ENCODE measurements at regions not wholly inside any gene's neighbourhood (a gene's known extent, or its start where the extent isn't known, plus 50 kb on each side); places are given as distances from the start of the nearest gene placed in this dataset.

GRCh38 chr13:70842062-70842644 is 733.9 kb upstream of the KLHL1 start:
- no peak overlapping the region for H3K4me3 ChIP-seq (ENCODE audit: low read length)
- H3K9me3 ChIP-seq (ENCODE audit: control insufficient read depth, low read length): no peaks in the 10 kb centered on the region
- H3K4me1 ChIP-seq (ENCODE audit: control insufficient read depth, insufficient read depth, low read length): no peaks in the 10 kb centered on the region
- no peak overlapping the region for H3K27ac ChIP-seq (ENCODE audit: low read length)
- H3K27me3 ChIP-seq (ENCODE audit: control insufficient read depth, insufficient read depth): no peaks in the 10 kb centered on the region
- intact Hi-C loops (cut with DNase I): no loop called here
- ATAC-seq (no peak), DNase-seq (no peak)
- 88% methylated on average over 5 of the region's 5 CpGs for WGBS

GRCh38 chr13:70841240-70842061 is 733.2 kb upstream of the KLHL1 start:
- no peaks in the 10 kb centered on the region for H3K4me1 ChIP-seq (ENCODE audit: control insufficient read depth, insufficient read depth, low read length)
- intact Hi-C loops (cut with DNase I): no loop called here
- ATAC-seq (no peak), DNase-seq (no peak)
- WGBS: 80% methylated on average over 12 of the region's 12 CpGs
- H3K27me3 ChIP-seq (ENCODE audit: control insufficient read depth, insufficient read depth): no peaks in the 10 kb centered on the region
- H3K9me3 ChIP-seq (ENCODE audit: control insufficient read depth, low read length): no peaks in the 10 kb centered on the region
- H3K27ac ChIP-seq (ENCODE audit: low read length): no peak overlapping the region
- no peak overlapping the region for H3K4me3 ChIP-seq (ENCODE audit: low read length)

- 93% methylated on average over 1 of the region's 1 CpG for WGBS
- ATAC-seq: no peak
- Histone ChIP-seq H3K9me3 (ENCODE audit: control insufficient read depth, low read length) (no peaks in the 10 kb centered on the region), H3K27ac (ENCODE audit: low read length) (no peak overlapping the region), H3K27me3 (ENCODE audit: control insufficient read depth, insufficient read depth) (no peaks in the 10 kb centered on the region), H3K4me1 (ENCODE audit: control insufficient read depth, insufficient read depth, low read length) (no peaks in the 10 kb centered on the region), H3K4me3 (ENCODE audit: low read length) (no peak overlapping the region)
- no peak for DNase-seq
- intact Hi-C loops (cut with DNase I): no loop called here
These were observed 727.1 kb upstream of the KLHL1 start for GRCh38 chr13:70835371-70835770.

- no peaks in the 10 kb centered on the region for H3K4me1 ChIP-seq (ENCODE audit: control insufficient read depth, insufficient read depth, low read length)
- 66% methylated on average over 4 of the region's 4 CpGs for WGBS
- intact Hi-C loops (cut with DNase I): no loop called here
- no peak overlapping the region for H3K27ac ChIP-seq (ENCODE audit: low read length)
- no peak overlapping the region for H3K4me3 ChIP-seq (ENCODE audit: low read length)
- no peak for ATAC-seq
- H3K9me3 ChIP-seq (ENCODE audit: control insufficient read depth, low read length): no peaks in the 10 kb centered on the region
- DNase-seq: no peak
- H3K27me3 ChIP-seq (ENCODE audit: control insufficient read depth, insufficient read depth): no peaks in the 10 kb centered on the region
These were observed 721.5 kb upstream of the KLHL1 start for GRCh38 chr13:70829748-70830147.

GRCh38 chr13:70817576-70817975 is 709.3 kb upstream of the KLHL1 start:
- no peak for ATAC-seq

GRCh38 chr13:70816853-70817252 is 708.6 kb upstream of the KLHL1 start:
- ATAC-seq (no peak), DNase-seq (no peak)
- intact Hi-C loops (cut with DNase I): no loop called here
- no peaks in the 10 kb centered on the region for H3K27me3 ChIP-seq (ENCODE audit: control insufficient read depth, insufficient read depth)
- no peaks in the 10 kb centered on the region for H3K4me1 ChIP-seq (ENCODE audit: control insufficient read depth, insufficient read depth, low read length)
- H3K9me3 ChIP-seq (ENCODE audit: control insufficient read depth, low read length): no peaks in the 10 kb centered on the region
- 83% methylated on average over 5 of the region's 5 CpGs for WGBS
- no peak overlapping the region for H3K4me3 ChIP-seq (ENCODE audit: low read length)
- H3K27ac ChIP-seq (ENCODE audit: low read length): no peak overlapping the region

More at GRCh38 chr13:70817576-70817975, 709.3 kb upstream of the KLHL1 start:
- Histone ChIP-seq H3K9me3 (ENCODE audit: control insufficient read depth, low read length) (no peaks in the 10 kb centered on the region), H3K27me3 (ENCODE audit: control insufficient read depth, insufficient read depth) (no peaks in the 10 kb centered on the region), H3K4me3 (ENCODE audit: low read length) (no peak overlapping the region), H3K4me1 (ENCODE audit: control insufficient read depth, insufficient read depth, low read length) (no peaks in the 10 kb centered on the region), H3K27ac (ENCODE audit: low read length) (no peak overlapping the region)
- DNase-seq: no peak
- WGBS: 79% methylated on average over 2 of the region's 2 CpGs
- intact Hi-C loops (cut with DNase I): no loop called here

- H3K27me3 ChIP-seq (ENCODE audit: control insufficient read depth, insufficient read depth): no peaks in the 10 kb centered on the region
- ATAC-seq (no peak), DNase-seq (no peak)
- no peaks in the 10 kb centered on the region for H3K9me3 ChIP-seq (ENCODE audit: control insufficient read depth, low read length)
- no peak overlapping the region for H3K4me3 ChIP-seq (ENCODE audit: low read length)
- no peak overlapping the region for H3K27ac ChIP-seq (ENCODE audit: low read length)
- intact Hi-C loops (cut with DNase I): no loop called here
- WGBS: 57% methylated on average over 3 of the region's 3 CpGs
- no peaks in the 10 kb centered on the region for H3K4me1 ChIP-seq (ENCODE audit: control insufficient read depth, insufficient read depth, low read length)
These were observed 706.4 kb upstream of the KLHL1 start for GRCh38 chr13:70814684-70815083.

- no peak for ATAC-seq
- H3K4me3 ChIP-seq (ENCODE audit: low read length): no peak overlapping the region
- intact Hi-C loops (cut with DNase I): no loop called here
These were observed 704.2 kb upstream of the KLHL1 start for GRCh38 chr13:70812481-70812880.

GRCh38 chr13:70809588-70809987 is 701.3 kb upstream of the KLHL1 start:
- Histone ChIP-seq H3K4me1 (ENCODE audit: control insufficient read depth, insufficient read depth, low read length) (no peaks in the 10 kb centered on the region), H3K27me3 (ENCODE audit: control insufficient read depth, insufficient read depth) (no peaks in the 10 kb centered on the region), H3K9me3 (ENCODE audit: control insufficient read depth, low read length) (no peaks in the 10 kb centered on the region), H3K27ac (ENCODE audit: low read length) (no peak overlapping the region), H3K4me3 (ENCODE audit: low read length) (no peak overlapping the region)
- intact Hi-C loops (cut with DNase I): no loop called here
- 87% methylated on average over 4 of the region's 4 CpGs for WGBS
- ATAC-seq (no peak), DNase-seq (no peak)

More at GRCh38 chr13:70812481-70812880, 704.2 kb upstream of the KLHL1 start:
- Histone ChIP-seq H3K27me3 (ENCODE audit: control insufficient read depth, insufficient read depth) (no peaks in the 10 kb centered on the region), H3K9me3 (ENCODE audit: control insufficient read depth, low read length) (no peaks in the 10 kb centered on the region), H3K27ac (ENCODE audit: low read length) (no peak overlapping the region), H3K4me1 (ENCODE audit: control insufficient read depth, insufficient read depth, low read length) (no peaks in the 10 kb centered on the region)
- DNase-seq: no peak

- no peaks in the 10 kb centered on the region for H3K4me1 ChIP-seq (ENCODE audit: control insufficient read depth, insufficient read depth, low read length)
- intact Hi-C loops (cut with DNase I): no loop called here
- ATAC-seq (no peak), DNase-seq (no peak)
- no peaks in the 10 kb centered on the region for H3K9me3 ChIP-seq (ENCODE audit: control insufficient read depth, low read length)
- H3K27ac ChIP-seq (ENCODE audit: low read length): no peak overlapping the region
- no peak overlapping the region for H3K4me3 ChIP-seq (ENCODE audit: low read length)
- H3K27me3 ChIP-seq (ENCODE audit: control insufficient read depth, insufficient read depth): no peaks in the 10 kb centered on the region
These were observed 690.1 kb upstream of the KLHL1 start for GRCh38 chr13:70798385-70798784.

- Histone ChIP-seq H3K27me3 (ENCODE audit: control insufficient read depth, insufficient read depth) (no peaks in the 10 kb centered on the region), H3K9me3 (ENCODE audit: control insufficient read depth, low read length) (no peaks in the 10 kb centered on the region), H3K4me1 (ENCODE audit: control insufficient read depth, insufficient read depth, low read length) (no peaks in the 10 kb centered on the region), H3K4me3 (ENCODE audit: low read length) (no peak overlapping the region), H3K27ac (ENCODE audit: low read length) (no peak overlapping the region)
- intact Hi-C loops (cut with DNase I): no loop called here
- no peak for ATAC-seq
- no peak for DNase-seq
- 52% methylated on average over 3 of the region's 3 CpGs for WGBS
These were observed 687.2 kb upstream of the KLHL1 start for GRCh38 chr13:70795484-70795883.

Measured in right cardiac atrium (tissue), 5 donors.